Keratinocyte (primary cell): ENCODE measurements at regions not wholly inside any gene's neighbourhood (a gene's known extent, or its start where the extent isn't known, plus 50 kb on each side); places are given as distances from the start of the nearest gene placed in this dataset.

Experiments
- CTCF ChIP-seq, 3 experiments: IDR thresholded peaks in 1 of 3; conservative IDR thresholded peaks in 1 of 3; optimal IDR thresholded peaks in 1 of 3; 2 replicates in 2 of 3; 3 replicates in 1 of 3; pipeline versions ENCODE3 to v1.5.1; 2011; ENCODE audit warnings: low read length in 3 of 3, mild to moderate bottlenecking in 3 of 3, moderate library complexity in 2 of 3, control low read depth in 1 of 3, inconsistent platforms in 1 of 3; ENCODE audit not compliant: insufficient read depth in 2 of 3; ENCODE audit errors: extremely low read depth in 1 of 3
- EZH2 ChIP-seq: IDR thresholded peaks from one replicate; pipeline ENCODE4 v1.6.1; 2012; ENCODE audit warnings: inconsistent platforms, mild to moderate bottlenecking, low read length, moderate library complexity

DNA sequence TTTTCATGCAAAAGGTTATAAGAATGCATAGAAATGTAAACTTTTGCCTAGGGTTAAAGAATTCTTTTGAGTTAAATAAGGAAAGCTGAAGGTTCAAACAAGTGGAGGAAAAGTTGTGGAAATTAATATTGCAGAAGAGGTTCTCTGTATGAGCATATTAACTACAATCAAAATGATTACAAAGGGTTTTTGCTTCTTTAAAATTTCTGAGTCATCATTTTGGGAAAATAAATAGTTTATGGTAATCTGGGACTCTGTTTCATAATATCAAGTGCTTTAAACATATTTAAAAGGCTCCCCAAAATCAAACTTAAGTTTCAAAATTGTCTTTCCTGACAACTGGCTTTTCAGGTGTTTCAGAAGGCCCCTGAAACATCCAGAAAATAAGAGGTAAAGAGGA, 415.7 kb downstream of the ZNF804A start:
- no peak for TF ChIP-seq CTCF (optimal IDR thresholded peaks at IDR 0.05 in 1 of 3, IDR thresholded peaks at IDR 0.05 in 1 of 3, conservative IDR thresholded peaks at IDR 0.05 in 1 of 3; ENCODE audit: extremely low read depth in 1 of 3, insufficient read depth in 2 of 3, low read length in 3 of 3)
- TF ChIP-seq EZH2, result no peak
